Activated CD8-positive, alpha-beta memory T cell treated with anti-CD3 and anti-CD28 coated beads, Interleukin-2, amount 10 ng/mL, durations not matched to agents 7 days and 5 days (primary cell): ENCODE measurements at regions not wholly inside any gene's neighbourhood (a gene's known extent, or its start where the extent isn't known, plus 50 kb on each side); places are given as distances from the start of the nearest gene placed in this dataset.
"Not testable (repeated sequence)": the region's sequence is repeated elsewhere in the genome, so short reads cannot be mapped to it uniquely, and the experiment has no call there.

Experiments
- ATAC-seq: fragments of 150-1000 bp; cut with Tn5 transposase; one replicate; pipeline ENCODE4 v1.10.0; 2021; ENCODE audit warnings: moderate library complexity
- CTCF ChIA-PET: fragments of 350-600 bp; sonication (Branson Sonifier 250); formaldehyde crosslinking; loops from one replicate; lab custom pipeline; 2021; ENCODE audit warnings: antibody characterized with exemption; lab: Charles Lee
- DNase-seq: peaks from one replicate; pipeline ENCODE4 v3.0.0-alpha.2; 2020
- H3K27ac Mint-ChIP-seq: one replicate; pipeline ENCODE4 v1.8.0; 2021; ENCODE audit warnings: mild to moderate bottlenecking, mixed read lengths
- H3K27me3 Mint-ChIP-seq: one replicate; pipeline ENCODE4 v1.8.0; 2021; ENCODE audit warnings: mixed read lengths
- H3K36me3 Mint-ChIP-seq: one replicate; pipeline ENCODE4 v1.8.0; 2021; ENCODE audit warnings: mild to moderate bottlenecking, mixed read lengths
- H3K4me1 Mint-ChIP-seq: one replicate; pipeline ENCODE4 v1.8.0; 2021; ENCODE audit warnings: mixed read lengths
- H3K4me3 Mint-ChIP-seq: one replicate; pipeline ENCODE4 v1.8.0; 2021; ENCODE audit warnings: mild to moderate bottlenecking, moderate library complexity, mixed read lengths
- H3K9me3 Mint-ChIP-seq: one replicate; pipeline ENCODE4 v1.8.0; 2022; ENCODE audit warnings: low read depth, mixed read lengths

GRCh38 chr21:9039520-9040365 is 1481.6 kb upstream of the TPTE start:
- H3K36me3 Mint-ChIP-seq, H3K27ac Mint-ChIP-seq, DNase-seq, ATAC-seq, CTCF ChIA-PET, H3K27me3 Mint-ChIP-seq, H3K4me3 Mint-ChIP-seq, H3K4me1 Mint-ChIP-seq, H3K9me3 Mint-ChIP-seq: not testable (repeated sequence)

- DNase-seq, H3K27me3 Mint-ChIP-seq, H3K4me3 Mint-ChIP-seq, H3K27ac Mint-ChIP-seq, H3K36me3 Mint-ChIP-seq, H3K9me3 Mint-ChIP-seq, ATAC-seq, H3K4me1 Mint-ChIP-seq, CTCF ChIA-PET: not testable (repeated sequence)
Measured at GRCh38 chr21:9040406-9040805, 1481.0 kb upstream of the TPTE start.

GRCh38 chr21:9041175-9041948 is 1480.0 kb upstream of the TPTE start:
- H3K9me3 Mint-ChIP-seq, DNase-seq, H3K27ac Mint-ChIP-seq, ATAC-seq, CTCF ChIA-PET, H3K4me3 Mint-ChIP-seq, H3K36me3 Mint-ChIP-seq, H3K4me1 Mint-ChIP-seq, H3K27me3 Mint-ChIP-seq: not testable (repeated sequence)

GRCh38 chr21:9043089-9043488 is 1478.3 kb upstream of the TPTE start:
- H3K4me3 Mint-ChIP-seq, H3K9me3 Mint-ChIP-seq, ATAC-seq, CTCF ChIA-PET, H3K27me3 Mint-ChIP-seq, DNase-seq, H3K27ac Mint-ChIP-seq, H3K36me3 Mint-ChIP-seq, H3K4me1 Mint-ChIP-seq: not testable (repeated sequence)

GRCh38 chr21:9046870-9047269 is 1474.5 kb upstream of the TPTE start:
- DNase-seq, CTCF ChIA-PET, H3K4me3 Mint-ChIP-seq, H3K27me3 Mint-ChIP-seq, H3K27ac Mint-ChIP-seq, H3K9me3 Mint-ChIP-seq, ATAC-seq, H3K36me3 Mint-ChIP-seq, H3K4me1 Mint-ChIP-seq: not testable (repeated sequence)

GRCh38 chr21:9067515-9067914 is 1453.9 kb upstream of the TPTE start:
- ATAC-seq, H3K36me3 Mint-ChIP-seq, H3K9me3 Mint-ChIP-seq, H3K4me1 Mint-ChIP-seq, H3K4me3 Mint-ChIP-seq, H3K27me3 Mint-ChIP-seq, H3K27ac Mint-ChIP-seq, DNase-seq, CTCF ChIA-PET: not testable (repeated sequence)

- H3K27me3 Mint-ChIP-seq, CTCF ChIA-PET, H3K27ac Mint-ChIP-seq, ATAC-seq, H3K9me3 Mint-ChIP-seq, H3K4me3 Mint-ChIP-seq, DNase-seq, H3K36me3 Mint-ChIP-seq, H3K4me1 Mint-ChIP-seq: not testable (repeated sequence)
Measured at GRCh38 chr21:9068622-9069021, 1452.8 kb upstream of the TPTE start.

- DNase-seq, H3K4me3 Mint-ChIP-seq, H3K9me3 Mint-ChIP-seq: not testable (repeated sequence)
Measured at GRCh38 chr21:9070703-9071102, 1450.7 kb upstream of the TPTE start.

GRCh38 chr21:9073010-9073409 is 1448.4 kb upstream of the TPTE start:
- ATAC-seq, H3K27ac Mint-ChIP-seq, DNase-seq, H3K36me3 Mint-ChIP-seq, H3K27me3 Mint-ChIP-seq, H3K9me3 Mint-ChIP-seq, H3K4me3 Mint-ChIP-seq, CTCF ChIA-PET, H3K4me1 Mint-ChIP-seq: not testable (repeated sequence)

More at GRCh38 chr21:9070703-9071102, 1450.7 kb upstream of the TPTE start:
- H3K36me3 Mint-ChIP-seq, ATAC-seq, CTCF ChIA-PET, H3K27ac Mint-ChIP-seq, H3K27me3 Mint-ChIP-seq, H3K4me1 Mint-ChIP-seq: not testable (repeated sequence)

- DNase-seq, H3K27ac Mint-ChIP-seq, H3K9me3 Mint-ChIP-seq, CTCF ChIA-PET, H3K4me1 Mint-ChIP-seq, H3K4me3 Mint-ChIP-seq, H3K27me3 Mint-ChIP-seq, H3K36me3 Mint-ChIP-seq, ATAC-seq: not testable (repeated sequence)
Measured at GRCh38 chr21:9074772-9075171, 1446.6 kb upstream of the TPTE start.

- H3K4me1 Mint-ChIP-seq, DNase-seq, H3K36me3 Mint-ChIP-seq, H3K27ac Mint-ChIP-seq, ATAC-seq, CTCF ChIA-PET, H3K4me3 Mint-ChIP-seq, H3K9me3 Mint-ChIP-seq, H3K27me3 Mint-ChIP-seq: not testable (repeated sequence)
Measured at GRCh38 chr21:9083091-9083826, 1438.1 kb upstream of the TPTE start.

- H3K27ac Mint-ChIP-seq, H3K4me3 Mint-ChIP-seq, H3K4me1 Mint-ChIP-seq, ATAC-seq, H3K27me3 Mint-ChIP-seq, DNase-seq, H3K36me3 Mint-ChIP-seq, CTCF ChIA-PET, H3K9me3 Mint-ChIP-seq: not testable (repeated sequence)
Measured at GRCh38 chr21:9086299-9086698, 1435.1 kb upstream of the TPTE start.

- H3K4me3 Mint-ChIP-seq, DNase-seq, H3K27ac Mint-ChIP-seq, ATAC-seq, H3K9me3 Mint-ChIP-seq, H3K36me3 Mint-ChIP-seq, H3K4me1 Mint-ChIP-seq, CTCF ChIA-PET, H3K27me3 Mint-ChIP-seq: not testable (repeated sequence)
Measured at GRCh38 chr21:9087816-9088215, 1433.6 kb upstream of the TPTE start.
